ENCODE measurements at regions not wholly inside any gene's neighbourhood (a gene's known extent, or its start where the extent isn't known, plus 50 kb on each side); places are given as distances from the start of the nearest gene placed in this dataset.

GRCh38 chr22:48752451-48753380 is 1075.0 kb downstream of the BRD1 start:
- ATAC-seq (ENCODE audit: poor library complexity) (no peak), DNase-seq (peak; percentile 22)
- intact Hi-C loops (cut with DNase I) = no loop called here

GRCh38 chr22:48751539-48752437 is 1075.9 kb downstream of the BRD1 start:
- DNase-seq = no peak
- intact Hi-C loops (cut with DNase I) = no loop called here
- ATAC-seq (ENCODE audit: poor library complexity) = no peak

- ATAC-seq (ENCODE audit: poor library complexity) (no peak), DNase-seq (no peak)
- intact Hi-C loops (cut with DNase I) = no loop called here
Measured at GRCh38 chr22:48750826-48751440, 1076.7 kb downstream of the BRD1 start.

- ATAC-seq (ENCODE audit: poor library complexity) (no peak), DNase-seq (no peak)
- intact Hi-C loops (cut with DNase I) = no loop called here
Measured at GRCh38 chr22:48750282-48750681, 1077.4 kb downstream of the BRD1 start.

- ATAC-seq (ENCODE audit: poor library complexity) = no peak
- DNase-seq = peak; percentile 12
- intact Hi-C loops (cut with DNase I) = no loop called here
Measured at GRCh38 chr22:48749555-48750227, 1078.0 kb downstream of the BRD1 start.

- no peak for DNase-seq
- intact Hi-C loops (cut with DNase I) = no loop called here
- no peak for ATAC-seq (ENCODE audit: poor library complexity)
Measured at GRCh38 chr22:48748860-48749554, 1078.7 kb downstream of the BRD1 start.

GRCh38 chr22:48748113-48748859 is 1079.4 kb downstream of the BRD1 start:
- no peak for ATAC-seq (ENCODE audit: poor library complexity)
- intact Hi-C loops (cut with DNase I) = no loop called here
- DNase-seq = no peak

GRCh38 chr22:48746789-48747425 is 1080.8 kb downstream of the BRD1 start:
- intact Hi-C loops (cut with DNase I) = no loop called here
- ATAC-seq (ENCODE audit: poor library complexity) = no peak
- no peak for DNase-seq

- DNase-seq (no peak), ATAC-seq (ENCODE audit: poor library complexity) (no peak)
- intact Hi-C loops (cut with DNase I) = no loop called here
Measured at GRCh38 chr22:48745842-48746788, 1081.6 kb downstream of the BRD1 start.

- DNase-seq (no peak), ATAC-seq (ENCODE audit: poor library complexity) (no peak)
- intact Hi-C loops (cut with DNase I) = no loop called here
Measured at GRCh38 chr22:48744967-48745841, 1082.5 kb downstream of the BRD1 start.

GRCh38 chr22:48744283-48744641 is 1083.4 kb downstream of the BRD1 start:
- ATAC-seq (ENCODE audit: poor library complexity) (no peak), DNase-seq (no peak)
- intact Hi-C loops (cut with DNase I) = no loop called here

- no peak for ATAC-seq (ENCODE audit: poor library complexity)
- no peak for DNase-seq
- intact Hi-C loops (cut with DNase I) = no loop called here
Measured at GRCh38 chr22:48743601-48744282, 1083.9 kb downstream of the BRD1 start.

GRCh38 chr22:48742556-48743343 is 1084.9 kb downstream of the BRD1 start:
- DNase-seq (no peak), ATAC-seq (ENCODE audit: poor library complexity) (no peak)
- intact Hi-C loops (cut with DNase I) = no loop called here

- no peak for DNase-seq
Measured at GRCh38 chr22:48742191-48742555, 1085.5 kb downstream of the BRD1 start.

More at GRCh38 chr22:48742191-48742555, 1085.5 kb downstream of the BRD1 start:
- no peak for ATAC-seq (ENCODE audit: poor library complexity)
- intact Hi-C loops (cut with DNase I) = no loop called here
